ENCODE measurements at regions not wholly inside any gene's neighbourhood (a gene's known extent, or its start where the extent isn't known, plus 50 kb on each side); places are given as distances from the start of the nearest gene placed in this dataset.

DNA sequence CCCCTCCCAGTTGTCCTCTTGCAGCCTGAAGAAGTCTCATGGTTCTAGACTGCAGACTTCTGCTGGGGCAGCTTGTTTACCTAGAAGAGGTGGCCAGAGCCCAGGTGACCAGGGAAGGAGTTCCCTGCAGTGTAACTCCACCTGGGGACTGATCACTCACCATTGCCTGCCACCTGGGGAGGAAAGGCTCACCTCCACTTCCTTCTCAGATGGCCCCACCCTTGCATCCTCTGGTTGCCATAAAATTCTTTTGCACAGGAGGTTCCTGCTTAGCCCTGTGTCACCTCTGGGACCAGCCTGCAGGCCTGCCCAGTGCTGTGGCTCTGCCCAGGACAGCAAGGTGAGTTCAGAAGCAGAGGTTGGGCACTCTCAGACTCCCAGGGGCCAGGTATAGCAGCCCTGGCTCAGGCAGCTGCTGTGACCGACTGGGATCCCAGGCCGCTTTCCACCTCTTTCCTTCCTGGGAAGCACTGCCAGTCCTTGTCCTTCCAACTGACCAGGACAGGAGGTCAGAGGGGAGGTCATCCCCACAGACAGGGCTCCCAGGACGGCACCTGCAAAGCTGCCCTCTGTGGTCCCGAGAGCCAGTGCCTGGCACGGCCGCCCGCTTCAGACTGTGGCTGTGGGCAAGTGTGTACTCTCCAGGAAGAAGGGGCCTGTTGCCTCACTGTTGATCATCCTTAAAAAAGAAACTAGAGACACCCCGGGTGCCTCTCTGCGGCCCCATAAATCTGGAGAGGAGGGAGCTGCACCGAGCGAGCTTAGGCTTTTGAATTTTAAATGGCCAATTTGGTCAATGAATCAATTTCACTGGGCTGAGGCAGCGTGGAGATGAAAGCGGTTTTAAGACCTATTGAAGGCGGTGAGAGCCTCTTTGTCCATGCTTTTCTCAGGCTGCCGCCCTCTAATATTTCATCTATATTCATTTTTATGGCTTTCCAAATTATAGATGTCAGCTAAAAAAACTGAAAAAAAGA lies 79.5 kb upstream of the C14orf180 start:
- DNase-seq (ENCODE audit: low read depth in 4 of 4, low spot score in 2 of 4), result no peak

DNA sequence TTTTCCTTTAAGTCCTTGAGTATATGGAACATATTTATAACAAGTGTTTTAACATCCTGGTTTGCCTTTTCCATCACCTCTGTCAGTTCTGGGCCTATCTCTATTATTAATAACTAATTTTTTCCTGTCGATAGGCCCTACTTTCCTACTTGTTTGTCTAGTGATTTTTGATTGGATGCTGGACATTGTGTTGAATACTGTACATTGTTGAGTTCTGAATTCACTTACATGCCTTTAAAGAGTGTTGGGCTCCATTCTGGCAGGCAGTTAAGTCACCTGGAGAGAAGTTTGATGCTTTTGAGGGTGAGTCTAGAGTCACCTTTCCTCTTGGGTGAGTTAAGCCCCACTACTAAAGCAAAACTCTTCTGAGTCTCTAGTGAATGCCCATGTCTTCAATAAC lies 77.5 kb upstream of the C14orf180 start:
- DNase-seq (ENCODE audit: low read depth in 4 of 4, low spot score in 2 of 4), result no peak

DNA sequence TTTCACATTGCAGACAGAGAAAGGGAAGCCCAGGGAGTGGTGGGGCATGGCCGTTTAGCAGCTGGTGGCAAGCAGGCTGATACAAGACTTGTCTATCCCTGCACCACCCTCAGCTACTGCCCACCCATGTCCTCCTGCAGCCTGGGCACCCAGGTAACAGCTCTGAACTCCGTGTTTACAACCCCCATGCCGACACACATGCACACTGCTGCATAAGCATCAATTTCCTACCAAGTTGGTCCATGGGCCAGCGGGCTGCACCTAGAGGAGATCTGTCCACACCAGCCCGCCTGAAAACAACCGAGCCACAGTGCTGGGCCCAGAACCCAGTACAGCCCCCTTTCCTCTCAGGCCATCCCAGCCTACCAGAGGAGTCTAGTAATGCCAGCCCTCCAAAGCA lies 75.9 kb upstream of the C14orf180 start:
- DNase-seq (ENCODE audit: low read depth in 4 of 4, low spot score in 2 of 4), result no peak

DNA sequence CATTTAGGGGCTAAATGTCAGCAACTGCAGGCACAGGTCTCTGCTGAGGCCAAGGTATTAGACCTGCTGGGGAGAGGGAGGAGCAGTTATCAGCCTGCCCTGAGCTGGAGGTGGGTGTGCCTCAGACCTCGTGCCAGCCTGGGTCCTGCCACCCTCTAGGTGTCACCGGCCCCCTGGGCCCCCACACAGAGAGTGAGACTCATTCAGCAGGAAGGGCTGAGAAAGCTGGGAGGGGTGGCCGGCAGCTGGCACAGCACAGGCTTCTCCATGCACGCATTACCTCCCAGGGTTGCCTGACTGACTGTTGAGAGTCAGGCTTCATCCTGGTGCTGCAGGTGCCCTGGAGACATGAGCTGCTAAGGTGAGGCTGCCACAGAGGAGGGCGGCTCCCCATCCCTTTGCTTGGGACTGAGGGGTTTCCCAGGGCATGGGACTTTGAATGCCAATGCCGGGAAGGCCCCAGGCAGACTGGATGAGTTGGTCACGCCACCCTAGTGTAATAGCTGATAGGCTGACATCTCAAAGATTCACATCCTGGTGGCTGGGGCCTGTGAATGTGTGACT lies 75.3 kb upstream of the C14orf180 start:
- DNase-seq (ENCODE audit: low read depth in 4 of 4, low spot score in 2 of 4), result no peak

DNA sequence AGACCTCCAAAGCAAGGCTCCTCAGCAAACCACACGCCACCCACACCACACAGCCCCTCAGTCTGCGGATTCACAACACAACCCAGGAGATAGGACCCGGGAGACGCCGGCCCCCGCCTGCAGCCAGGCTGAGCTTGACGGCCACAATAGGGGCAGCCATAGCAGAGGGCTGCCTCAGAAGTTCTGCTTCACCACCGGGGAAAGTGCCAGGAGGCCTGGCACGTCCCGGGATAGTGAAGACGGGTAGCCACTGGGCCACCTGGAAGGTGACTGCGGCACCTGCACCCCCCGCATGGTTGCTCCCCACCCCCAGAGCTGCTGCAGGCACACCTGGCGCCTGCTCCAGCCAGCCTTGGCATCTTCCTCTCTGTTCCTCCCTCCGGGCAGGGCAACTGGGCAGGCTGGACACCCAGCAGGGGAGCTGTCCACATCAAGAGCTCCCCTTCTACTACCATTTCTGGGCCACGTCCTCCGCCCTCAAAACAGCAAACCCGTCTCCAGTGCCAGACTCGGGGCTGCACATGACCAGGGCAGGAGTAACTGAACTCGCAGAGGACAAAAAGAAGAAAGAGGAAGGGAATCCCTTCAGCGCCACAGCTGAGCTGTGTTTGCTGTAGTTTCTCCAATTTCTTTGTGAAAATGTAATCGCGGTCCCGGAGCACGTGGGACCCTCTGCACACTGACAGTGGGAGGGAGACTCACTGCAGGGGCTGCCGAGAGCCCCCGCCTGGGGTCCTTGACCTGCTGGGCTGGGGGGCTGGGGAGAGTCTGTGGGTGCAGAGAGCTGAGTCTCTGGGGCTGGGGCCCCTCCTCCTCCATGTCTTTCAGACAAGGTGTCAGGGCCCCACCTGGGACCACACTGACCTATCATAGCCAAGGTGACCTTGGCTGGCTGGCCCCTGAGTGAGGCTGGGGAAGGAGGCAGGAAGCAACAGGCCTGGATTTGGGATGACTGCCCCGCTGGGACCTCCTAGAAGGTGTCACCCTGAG lies 74.2 kb upstream of the C14orf180 start:
- no peak for DNase-seq (ENCODE audit: low read depth in 4 of 4, low spot score in 2 of 4)

DNA sequence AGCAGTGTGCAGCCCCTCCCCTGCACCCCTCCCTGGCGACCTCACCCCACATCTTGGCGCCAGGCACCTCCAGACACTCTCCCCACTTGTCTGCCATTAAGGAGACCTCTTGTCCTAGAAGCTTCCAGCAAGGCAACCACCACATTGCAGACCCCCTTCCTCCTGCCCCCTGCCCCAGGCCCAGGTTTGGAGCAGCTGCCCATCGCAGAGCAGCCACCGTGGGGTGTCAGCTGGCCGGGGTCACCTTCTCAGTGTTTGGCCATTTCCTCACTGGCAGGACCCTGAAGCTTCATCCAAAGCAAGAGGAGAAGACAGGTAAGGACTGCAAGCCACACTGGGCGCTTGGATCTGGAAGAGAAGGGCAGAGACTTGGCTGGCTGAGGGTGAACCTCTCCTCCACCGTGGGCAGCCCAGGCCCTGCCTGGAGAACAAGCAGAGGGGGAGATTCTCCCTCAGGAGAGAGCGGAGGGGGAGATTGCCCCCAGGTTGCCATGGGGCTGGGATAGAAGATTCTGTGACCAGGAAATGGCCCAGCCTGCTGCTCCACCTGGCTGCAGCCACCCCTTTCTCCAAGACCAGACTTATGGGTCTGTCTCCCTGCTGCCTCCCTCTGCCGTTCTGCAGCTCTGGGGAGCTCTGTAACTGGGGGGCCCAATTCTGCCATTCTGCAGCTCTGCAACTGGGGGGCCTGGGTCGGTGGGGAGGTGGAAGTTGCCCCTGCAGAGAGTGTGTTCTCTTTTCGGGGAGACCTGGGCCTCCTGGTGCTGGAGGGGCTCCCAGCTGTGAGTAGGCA lies 72.9 kb upstream of the C14orf180 start:
- DNase-seq (ENCODE audit: low read depth in 4 of 4, low spot score in 2 of 4), result no peak

DNA sequence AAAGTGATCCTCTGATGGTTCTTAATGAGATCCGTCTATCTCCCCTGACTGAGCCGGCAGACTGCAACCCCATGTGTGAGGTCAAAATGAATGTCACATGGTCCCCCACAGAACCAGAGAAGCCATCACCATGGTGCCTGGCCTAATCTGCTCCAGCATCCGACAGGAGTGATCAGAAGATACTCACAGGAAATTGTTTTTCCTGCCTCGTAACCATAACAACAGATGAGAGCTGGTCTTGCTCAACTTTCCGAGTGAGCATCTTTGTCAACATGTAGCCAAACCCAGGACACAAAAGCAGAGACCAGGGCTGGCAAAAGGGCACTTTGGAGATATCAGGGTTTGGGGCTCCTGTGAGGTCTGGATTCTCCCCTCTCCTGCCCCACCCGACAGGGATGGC lies 72.1 kb upstream of the C14orf180 start:
- no peak for DNase-seq (ENCODE audit: low read depth in 4 of 4, low spot score in 2 of 4)

DNA sequence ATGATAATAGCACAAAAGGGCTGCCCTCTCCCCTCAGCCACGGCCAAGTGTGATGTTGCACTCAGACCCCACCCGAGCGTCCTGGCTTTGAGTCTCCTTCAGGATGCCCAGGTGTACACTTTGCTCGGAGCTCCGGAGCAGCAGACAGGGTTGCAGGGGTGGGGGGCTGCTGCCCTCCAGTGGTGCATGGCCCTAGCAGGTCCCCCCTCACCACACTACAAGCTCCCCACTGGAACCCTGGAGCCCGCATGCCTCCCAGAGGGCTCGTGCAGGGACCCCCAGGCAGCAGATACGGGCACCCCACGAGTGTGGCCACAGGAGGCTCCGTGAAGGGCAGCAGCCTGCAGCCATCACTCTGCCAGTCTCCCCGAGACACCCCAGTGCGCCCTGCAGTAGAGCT lies 69.9 kb upstream of the C14orf180 start:
- DNase-seq (ENCODE audit: low read depth in 4 of 4, low spot score in 2 of 4), result no peak

DNA sequence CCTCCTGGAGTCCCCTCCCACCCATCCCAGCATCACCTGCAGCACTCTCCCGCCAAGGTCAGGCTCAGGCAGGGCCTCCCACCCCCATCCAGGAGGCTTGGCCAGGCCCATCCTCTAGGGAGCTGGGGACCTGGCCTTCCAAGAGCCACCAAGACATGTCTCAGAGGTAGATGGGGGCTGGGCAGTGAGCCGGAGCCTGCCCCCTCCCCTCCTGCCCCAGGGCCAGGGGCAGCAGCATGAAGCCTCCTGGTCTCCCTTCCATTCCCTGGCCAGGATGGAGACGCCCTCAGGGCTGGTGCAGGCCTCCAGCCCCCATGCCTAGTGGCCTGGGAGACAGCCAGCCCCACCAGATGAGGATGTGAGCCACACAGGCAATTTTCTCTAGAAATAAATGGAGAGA lies 69.3 kb upstream of the C14orf180 start:
- no peak for DNase-seq (ENCODE audit: low read depth in 4 of 4, low spot score in 2 of 4)

DNA sequence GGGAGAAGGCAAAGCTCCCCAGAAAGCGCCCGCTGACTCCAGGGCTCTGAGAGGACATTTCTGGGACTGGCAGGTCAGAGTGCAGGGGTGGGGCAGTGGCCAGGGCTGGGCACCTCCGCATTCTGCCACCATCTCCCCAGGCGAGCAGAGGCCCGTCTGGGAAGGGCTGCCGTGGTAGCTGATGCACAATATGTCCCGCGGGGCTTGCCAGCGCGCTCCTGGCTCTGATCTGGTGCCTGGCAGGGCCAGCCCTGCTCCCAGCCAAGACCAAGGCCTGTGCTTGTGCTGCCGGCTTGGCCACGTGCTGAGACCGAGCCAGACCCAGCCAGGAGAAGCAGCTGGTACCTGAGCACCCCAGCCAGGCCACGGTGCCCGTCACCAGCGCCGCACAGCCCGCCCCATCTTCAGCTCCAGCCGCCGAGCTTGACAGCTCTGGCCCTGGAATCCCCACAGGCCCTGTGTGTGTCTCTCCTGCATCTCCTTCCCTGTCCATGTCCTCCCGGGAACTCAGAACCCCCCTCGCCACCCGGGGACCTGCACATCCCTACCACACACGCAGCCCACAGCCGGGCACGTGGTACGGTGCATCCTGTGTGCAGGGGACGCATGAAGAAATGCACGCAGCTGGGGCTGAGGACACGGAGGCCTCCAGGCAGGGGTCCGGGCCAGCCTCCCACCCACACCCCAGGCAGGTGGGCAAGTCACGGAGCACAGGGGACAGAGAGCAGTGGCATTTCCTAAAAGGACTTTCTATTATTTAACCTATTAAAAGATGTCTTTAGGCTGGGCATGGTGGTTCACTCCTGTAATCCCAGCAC lies 68.6 kb upstream of the C14orf180 start:
- DNase-seq (ENCODE audit: low read depth in 4 of 4, low spot score in 2 of 4), result no peak

DNA sequence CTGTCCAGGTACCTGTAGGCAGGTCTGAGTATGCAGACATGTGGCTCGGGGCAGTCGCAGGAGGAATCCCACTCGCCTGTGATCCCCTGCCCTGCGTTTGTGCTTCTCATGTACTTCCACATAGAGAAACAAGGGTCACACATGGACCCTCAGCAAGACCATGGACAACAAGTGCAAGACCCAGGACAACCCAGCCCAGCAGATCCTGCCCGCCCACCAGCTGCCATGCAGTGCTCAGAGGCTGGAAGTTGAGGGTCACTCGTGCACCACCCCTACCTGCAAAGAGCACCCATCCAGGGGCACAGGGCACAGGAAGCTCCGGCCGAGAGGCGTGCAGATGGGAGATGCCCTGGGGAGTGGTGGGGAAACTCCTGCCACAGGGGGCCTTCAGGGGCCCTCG lies 67.5 kb upstream of the C14orf180 start:
- no peak for DNase-seq (ENCODE audit: low read depth in 4 of 4, low spot score in 2 of 4)

DNA sequence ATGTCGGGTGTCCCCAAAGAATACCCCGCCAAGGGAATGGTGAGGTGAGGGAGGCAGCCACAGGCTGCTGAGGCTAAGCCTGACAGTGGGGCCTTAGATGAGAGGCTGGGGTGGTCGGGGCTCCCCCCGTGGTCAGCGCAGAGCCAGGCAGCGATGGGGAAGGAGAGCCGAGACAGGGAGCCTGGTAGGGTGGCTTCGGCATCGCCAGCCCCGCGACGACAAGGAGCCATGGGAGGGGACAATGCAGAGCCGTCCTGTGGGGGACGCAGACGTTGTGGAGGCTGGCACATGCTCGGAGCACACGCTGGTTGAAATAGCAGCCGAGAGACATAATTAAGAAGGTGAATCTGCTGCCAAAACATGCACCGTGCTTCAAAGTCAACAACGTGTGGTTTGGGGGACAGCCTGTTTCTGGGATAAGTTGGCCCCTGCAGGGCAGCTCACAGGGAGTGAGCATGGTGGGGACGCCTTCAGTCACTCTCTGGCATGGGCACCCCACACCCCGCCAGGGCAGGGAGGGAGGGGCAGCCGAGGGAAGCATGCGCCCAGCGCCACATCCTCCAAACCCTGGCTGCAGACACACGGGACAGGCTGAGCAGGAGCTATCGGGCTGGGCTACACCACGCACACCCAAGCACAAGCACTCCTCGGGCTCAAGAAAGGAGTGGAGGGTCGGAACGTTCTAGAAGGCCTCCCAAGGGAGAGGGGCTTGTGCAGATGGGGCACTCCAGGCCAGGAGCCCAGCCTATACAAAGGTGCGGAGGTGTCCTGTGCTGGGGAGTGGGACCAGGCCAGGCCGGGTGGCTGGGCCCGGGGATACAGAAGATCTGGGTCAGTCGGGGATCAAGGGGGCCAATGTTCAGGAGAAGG lies 66.6 kb upstream of the C14orf180 start:
- DNase-seq (ENCODE audit: low read depth in 4 of 4, low spot score in 2 of 4), result no peak

DNA sequence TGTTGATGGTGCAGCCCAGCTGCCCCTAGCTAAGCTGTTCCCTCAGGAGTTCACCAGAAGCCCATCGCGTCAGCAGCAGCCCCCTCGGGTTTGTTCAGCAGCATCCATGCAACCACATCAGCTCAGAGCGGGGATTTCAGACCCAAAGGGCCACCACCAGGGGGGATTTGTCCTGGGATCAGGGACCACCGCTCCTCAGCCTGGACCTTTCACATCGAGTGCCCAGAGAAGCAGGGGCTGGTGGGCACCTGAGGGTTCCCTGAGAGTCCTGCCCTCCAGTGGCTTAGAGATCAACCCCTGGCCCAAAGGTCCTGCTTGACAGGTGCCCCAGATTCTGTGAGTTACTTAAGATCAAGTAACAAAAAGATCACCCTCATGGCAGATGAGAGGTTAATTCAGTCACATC lies 65.9 kb upstream of the C14orf180 start:
- DNase-seq (ENCODE audit: low read depth in 4 of 4, low spot score in 2 of 4), result no peak

DNA sequence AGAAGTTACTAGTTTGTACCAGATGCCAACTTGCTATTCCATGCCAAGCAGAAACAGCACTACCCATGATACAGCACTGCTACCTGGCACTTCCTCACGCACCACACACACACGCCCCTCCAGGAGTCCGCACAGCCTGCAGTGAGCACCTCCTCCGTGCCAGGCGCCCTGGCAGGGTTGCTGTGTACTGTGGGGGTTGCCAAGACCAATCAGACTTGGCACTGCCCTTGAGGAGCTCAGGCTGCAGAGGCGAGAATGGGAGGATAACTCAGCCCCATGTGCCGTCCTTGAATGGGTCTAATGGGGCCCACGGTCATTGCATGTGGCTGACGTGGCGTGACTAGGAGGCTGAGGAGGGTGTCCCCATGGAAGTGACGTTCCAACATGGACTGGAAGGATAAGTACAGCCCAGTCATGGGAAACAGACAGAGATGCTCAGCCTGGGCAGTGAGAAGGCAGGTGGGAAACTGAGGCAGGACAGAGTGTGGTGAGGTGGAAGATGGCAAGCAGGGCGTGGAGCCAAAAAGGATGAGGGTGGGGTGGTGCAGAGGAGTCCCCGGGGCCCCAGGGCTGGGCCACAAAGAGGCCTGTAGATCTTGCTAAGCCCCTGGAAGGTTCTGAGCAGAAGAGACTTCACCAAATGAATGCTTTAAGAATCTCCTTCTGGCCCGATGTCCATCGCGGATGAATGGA lies 65.3 kb upstream of the C14orf180 start:
- DNase-seq (ENCODE audit: low read depth in 4 of 4, low spot score in 2 of 4), result no peak

DNA sequence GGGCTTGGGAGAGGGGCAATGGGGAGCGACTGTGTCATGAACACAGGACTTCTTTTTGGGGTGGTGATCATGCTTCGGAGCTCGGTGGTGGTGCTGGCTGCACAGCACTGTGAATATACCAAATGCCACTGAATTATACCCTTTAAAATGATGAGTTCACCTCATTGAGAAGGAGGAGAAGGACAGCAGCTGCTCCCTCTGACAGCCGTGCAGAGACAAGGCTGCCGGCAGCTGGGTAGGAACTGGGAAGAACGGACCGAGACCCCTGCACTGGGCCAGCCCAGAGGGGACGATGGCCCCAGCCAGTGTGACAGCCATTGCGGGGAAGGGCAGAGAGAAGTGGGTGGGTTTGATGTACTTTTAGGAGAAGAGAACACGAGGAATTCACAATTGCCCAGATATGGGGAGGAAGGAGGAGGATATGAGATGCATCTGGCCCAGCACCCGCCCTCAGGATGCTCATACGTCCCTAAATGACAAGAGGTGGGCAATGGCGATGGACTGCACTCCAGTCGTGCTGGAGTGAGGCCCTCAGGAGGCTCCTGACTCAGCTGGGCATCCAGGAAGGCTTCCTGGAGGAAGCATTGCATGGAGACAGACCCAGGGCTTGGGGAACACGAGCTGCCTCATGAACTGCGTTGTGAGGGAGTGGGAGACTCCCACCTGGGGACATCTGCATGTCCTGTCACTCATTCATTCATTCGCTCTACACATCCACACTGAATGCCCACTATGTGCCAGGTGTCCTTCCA lies 64.3 kb upstream of the C14orf180 start:
- no peak for DNase-seq (ENCODE audit: low read depth in 4 of 4, low spot score in 2 of 4)

DNA sequence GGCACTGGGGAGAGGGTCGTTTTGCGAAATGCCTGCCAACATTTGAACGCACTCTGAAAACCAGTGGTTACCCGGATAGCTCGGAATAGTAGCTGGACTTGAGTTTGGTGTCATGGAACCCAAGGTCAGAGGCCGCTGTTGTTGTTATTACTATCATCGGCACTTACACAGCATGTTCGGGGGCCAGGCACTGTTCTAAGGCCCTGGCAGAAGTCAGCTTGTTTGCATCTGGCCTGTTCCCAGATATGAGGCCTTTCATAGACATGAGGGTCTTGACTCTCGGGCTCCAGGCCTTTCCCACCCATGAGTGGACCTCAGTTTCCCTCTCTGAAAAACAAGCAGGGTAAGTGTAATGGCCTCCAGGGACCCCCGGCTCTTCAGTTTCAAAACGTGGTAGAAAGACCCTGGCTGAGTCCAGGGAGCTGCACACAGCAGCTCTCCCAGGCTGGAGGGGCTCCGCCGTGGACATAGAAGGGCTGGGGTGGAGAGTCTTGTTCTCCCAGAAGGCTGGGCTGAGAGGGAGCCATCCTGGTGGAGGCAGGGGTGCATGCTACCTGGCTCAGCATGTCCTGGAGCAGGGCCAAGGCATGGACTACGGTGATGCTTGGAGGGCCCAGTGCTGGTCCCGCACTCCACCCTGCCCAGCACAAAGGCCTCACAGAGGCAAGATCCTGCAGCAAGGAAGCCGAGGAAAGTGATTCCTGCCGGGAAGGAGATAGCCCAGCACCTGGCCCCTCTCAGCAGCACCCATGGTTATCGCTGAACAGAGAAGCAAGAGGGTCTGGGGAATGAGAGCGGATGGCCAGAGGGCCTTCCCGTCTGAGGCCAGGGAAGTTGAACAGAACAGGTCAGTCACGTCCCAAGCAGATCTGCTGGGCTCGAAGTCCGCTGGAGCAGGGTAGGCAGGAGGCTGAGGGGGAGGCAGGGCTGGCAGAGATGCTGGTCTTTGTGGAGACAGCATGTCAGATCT lies 63.5 kb upstream of the C14orf180 start:
- DNase-seq (ENCODE audit: low read depth in 4 of 4, low spot score in 2 of 4), result no peak
